HG03460 (cell line): ENCODE measurements at regions not wholly inside any gene's neighbourhood (a gene's known extent, or its start where the extent isn't known, plus 50 kb on each side); places are given as distances from the start of the nearest gene placed in this dataset.
"Not testable (repeated sequence)": the region's sequence is repeated elsewhere in the genome, so short reads cannot be mapped to it uniquely, and the experiment has no call there.

Experiments used
- ATAC-seq: cut with Tn5 transposase; IDR thresholded peaks from one replicate; pipeline ENCODE4 v1.9.1; 2021; ENCODE audit not compliant: unreplicated experiment

DNA sequence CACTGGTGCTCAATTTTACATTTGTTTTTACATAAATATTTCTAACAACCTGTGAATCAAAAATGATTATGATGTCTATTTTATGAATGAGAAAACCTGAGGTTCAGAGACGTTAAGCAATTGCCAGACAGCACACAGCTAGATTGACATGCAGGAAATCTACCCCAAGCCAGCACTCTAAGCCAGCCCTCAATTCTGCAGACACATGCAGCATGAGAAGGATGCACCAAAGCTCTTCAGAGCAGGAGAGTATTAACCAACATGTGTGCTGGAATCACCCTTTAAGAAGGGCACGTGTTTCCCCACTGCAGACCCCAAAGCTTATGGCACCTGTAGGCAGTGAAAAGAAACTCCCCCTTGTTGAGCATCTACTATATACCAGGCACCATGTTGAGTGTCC is 126.1 kb upstream of the ARHGEF3 start:
- ATAC-seq, result no peak

DNA sequence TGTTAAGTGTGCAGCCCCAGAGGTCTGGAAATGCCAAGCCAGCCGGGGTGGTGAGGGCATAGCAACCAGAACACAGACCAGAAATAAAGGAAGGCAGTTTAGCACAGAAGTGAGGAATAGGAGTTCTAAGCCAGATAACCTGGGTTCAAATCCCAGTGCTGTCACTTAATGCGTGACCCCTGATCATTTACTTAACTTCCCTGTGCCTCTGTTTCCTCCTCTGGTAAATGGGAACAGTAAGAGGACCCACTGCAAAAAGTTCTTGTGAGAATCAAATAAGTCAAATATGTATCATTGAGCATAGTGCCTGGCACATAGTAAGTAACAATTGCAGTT is 125.2 kb upstream of the ARHGEF3 start:
- no peak for ATAC-seq

DNA sequence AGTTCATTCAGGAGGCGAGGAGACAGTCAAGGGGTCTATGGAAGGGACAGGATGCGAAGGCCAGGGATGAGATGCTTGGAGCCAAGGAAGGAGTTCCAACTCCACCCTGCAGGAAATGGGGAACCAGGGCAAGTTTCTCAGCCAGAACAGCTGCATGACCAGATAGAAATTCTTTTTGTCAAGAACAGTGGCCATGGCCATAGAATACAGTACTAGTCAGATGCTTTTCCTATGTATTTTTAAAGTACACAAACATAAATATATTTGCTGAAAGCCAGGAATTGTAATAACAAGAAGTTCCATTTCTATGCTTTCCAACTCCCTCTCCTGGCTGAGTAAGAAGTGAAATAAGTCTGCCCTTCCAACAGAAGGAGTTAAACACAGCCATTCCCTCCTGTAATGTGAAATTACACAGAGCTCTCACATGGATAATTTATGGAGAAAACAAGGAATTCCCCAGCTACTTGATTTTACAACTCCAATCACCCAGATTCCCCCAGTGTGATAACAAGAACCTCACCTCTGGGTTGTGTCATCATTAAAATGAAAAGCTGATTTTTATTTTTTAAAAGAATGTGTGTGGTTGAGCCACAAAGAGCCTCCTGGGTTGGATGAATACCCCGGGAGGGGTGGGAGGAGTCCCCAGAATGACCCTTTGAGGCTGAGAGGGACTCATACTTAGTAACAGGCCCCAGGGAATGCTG is 124.6 kb upstream of the ARHGEF3 start:
- ATAC-seq, result no peak

DNA sequence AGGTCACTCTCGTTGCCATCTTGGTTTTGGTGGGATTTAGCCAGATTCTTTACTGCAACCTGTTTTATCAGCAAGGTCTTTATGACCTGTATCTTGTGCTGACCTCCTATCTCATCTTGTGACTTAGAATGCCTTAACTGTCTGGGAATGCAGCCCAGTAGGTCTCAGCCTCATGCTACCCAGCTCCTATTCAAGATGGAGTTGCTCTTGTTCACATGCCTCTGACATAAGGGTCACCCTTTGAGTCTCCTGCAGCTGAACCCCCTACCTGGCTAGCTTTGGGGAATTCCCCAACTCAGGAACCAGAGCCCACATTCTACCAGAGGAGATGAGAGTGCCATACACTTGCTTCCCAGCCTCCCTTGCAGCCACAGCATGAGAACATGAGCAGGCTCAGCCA is 123.0 kb upstream of the ARHGEF3 start:
- not testable (repeated sequence) for ATAC-seq

DNA sequence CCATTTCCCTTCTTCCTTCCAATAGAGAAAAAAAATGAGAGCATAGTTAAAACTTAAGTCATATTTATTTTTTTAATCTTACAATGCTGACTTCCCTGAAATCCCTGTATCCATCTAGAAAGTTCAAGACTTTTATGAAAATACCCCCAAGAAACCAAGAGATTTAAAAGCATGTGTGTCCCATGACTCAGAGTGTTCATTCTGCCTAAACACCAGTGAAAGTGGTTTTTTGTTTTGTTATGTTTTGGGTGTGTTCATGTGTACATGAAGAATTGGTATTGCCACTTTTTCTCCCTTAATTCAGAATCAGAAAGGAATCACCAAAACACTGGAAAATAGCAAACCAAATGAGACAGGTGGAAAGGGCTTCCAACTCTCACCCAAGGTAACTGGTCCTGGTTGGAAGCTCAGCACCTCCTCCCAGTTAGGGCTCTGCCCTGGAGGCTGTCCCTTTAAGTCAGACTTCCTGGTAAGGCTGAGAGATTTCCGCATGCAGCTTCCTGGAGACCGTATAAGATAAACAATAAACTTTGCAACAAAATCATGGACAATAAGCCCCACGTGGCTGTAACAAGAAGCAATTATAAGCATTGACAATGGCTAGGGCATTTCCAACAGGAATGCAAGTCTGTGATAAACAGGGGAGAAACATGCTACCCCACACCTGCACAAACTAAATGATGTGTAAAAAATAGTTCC is 121.9 kb upstream of the ARHGEF3 start:
- no peak for ATAC-seq

DNA sequence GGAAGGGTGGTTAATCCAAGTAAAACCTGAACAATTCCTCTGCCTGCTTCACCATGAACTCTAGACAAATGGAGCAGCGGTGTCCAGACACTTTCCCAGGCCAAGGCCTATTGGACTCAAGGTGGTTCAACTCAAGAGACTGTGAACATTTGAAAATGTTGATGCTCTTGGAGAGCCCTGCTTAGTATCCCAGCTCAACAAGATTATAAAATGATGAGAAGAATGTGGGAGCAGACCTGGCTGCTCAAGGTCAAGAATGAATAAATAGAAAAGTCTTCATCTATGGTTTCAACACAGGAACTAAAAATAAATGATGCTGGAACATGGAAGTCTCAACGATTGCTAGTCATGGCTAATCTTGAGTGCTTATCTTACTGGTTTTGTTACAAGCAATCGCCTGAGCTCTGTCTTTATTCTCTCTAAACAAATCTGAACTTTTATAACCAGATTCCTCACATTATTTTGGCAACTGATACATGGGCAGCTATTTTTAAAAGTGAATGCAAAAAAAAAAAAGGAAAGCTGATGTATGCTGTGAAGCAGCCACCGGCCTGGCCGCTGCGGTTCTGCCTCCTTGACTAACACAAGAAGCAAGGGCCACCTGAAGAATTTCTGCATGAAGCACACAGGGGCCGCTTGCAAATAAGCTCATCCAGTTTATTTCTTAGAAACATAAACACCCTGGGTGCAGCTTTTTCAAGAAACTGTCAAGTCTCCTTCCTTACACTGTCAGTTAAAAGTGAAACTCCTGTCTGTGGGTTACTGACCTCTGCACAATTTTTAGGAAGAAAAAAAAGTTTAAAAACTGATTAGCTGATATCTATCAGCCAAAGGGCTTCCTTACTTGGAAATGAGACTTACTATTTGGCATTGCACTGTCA is 120.1 kb upstream of the ARHGEF3 start:
- ATAC-seq, result no peak

DNA sequence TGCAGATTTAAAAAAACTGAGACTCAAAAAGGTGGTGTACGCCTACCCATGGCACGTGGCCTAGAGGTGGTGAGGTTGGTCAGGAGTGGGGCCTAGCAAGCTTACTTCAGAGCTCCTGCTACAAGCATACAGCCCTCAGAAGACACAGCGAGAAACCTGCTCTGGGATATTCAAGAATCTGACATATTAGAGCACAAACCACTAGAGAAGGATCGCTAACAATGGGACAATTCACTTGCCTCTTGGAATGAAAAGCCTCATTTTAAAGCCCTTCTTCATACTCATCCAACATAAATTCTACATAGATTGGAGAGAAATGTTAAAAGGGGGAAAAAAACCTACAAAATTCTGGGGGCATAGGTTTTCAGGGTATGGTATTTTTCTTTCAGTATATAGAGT is 118.0 kb upstream of the ARHGEF3 start:
- no peak for ATAC-seq

DNA sequence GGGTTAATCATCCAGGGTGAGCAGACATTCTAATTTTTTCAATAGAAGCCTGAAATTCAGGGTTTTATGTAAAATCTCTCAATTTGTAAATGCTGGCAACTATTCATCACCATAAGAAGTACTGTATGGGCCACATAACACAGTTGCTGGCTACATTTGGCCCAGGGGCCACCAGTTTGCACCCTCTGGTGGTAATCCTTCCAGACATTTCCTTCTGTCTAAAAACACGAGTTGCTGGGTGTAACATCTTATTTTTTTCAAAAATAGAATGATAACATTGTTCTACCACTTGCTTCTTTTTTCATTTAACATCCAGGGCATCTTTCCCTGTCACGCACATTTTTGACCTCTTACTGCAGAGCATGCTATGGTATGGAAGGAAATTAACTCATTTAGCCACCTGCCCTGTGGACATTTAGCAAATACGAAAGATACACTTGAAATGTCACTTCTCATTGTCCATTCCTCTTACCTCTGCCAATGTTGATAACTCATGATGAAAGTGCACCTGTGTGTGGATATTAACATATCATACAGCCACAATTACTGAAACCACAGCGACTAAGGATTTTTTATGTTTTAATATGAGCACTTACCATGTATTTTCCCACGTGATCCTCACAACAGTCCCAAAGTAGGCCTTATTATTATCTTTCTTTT is 117.5 kb upstream of the ARHGEF3 start:
- ATAC-seq, result no peak

DNA sequence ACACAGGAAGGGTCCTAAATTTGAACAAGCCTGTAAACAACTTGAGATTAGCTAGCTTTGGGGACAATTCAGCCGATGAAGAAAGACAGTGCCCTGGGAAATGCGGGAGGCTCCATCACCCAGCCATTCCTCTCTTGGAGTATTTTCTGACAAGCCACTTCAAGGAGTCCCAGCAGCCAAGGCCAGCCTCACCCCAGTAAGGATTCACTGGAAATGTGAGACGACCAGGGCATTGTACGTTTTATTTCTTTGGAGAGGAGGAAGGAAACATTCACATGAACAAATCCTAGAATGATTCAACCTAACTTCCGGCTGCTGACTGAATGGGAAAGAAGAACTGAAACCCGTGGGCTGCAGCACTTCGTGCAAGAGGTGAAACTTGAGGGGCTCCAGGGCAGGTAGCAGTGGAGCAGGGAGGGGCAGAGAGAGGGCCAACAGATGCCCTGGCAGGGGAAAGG is 116.4 kb upstream of the ARHGEF3 start:
- ATAC-seq, result peak; percentile 54

DNA sequence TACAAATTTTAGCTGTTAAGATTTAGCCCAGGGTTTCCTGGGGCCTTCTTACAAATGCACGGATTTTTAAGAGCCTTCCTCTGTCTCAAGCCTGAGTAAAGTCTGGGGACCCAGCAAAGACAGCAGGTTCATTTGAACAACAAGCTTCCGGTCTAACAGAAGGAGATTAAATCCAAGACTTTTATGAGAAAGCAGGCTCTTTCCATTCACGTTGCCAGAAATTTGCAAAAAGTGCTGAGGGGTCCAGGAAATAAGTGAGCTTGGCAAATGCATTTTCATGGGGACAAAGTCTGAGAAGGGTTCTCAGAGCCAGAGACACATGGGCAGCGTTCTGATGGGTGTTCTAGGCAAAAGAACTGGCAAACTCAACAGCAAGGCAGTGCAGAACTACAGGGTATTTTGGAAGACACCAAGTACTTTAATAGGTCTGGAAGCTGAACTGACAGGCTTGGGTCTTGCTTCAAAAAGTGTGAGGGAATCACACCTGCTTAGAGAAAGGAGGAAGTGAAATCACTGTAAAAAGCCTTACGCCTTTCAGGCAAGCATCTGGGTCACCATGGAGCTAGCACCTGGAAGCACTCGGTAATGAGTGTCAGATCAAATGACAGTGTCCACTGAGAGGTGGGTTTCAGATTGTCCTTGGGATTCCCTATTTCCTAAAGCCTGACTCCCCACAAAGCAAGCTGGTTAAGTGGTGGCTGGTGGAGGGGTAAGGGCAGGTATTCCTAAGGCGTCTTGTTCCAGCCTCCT is 115.8 kb upstream of the ARHGEF3 start:
- ATAC-seq, result peak; percentile 62

DNA sequence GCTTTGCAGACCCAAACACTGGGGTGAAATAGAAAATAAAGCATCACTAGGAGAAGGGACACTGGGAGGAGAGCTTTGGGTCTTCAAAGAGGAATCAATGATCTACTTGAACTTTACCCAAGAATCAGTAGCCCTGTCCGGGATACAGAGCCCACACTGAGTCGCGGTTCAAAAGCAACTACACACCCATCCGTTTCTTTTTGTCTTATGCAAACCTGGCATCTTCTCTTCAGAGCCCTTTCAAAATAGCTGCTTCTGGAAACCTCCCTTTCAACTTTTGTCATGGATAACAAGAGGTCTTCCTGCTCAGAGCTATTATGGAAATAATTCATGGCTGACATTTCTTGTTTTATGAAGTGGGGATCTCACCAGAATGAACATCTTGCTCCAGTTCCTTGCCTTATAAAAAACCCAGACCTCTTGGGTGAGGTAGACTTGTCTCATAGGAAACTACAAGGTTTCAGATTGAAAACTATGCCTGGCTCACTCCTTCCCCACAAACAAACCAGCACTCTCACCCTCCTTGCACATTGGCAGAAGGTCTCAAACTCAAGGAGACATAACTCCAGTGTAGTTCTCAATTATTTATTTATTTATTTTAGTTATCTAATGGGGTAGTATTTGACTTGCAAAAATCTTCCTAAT is 115.1 kb upstream of the ARHGEF3 start:
- ATAC-seq, result no peak

DNA sequence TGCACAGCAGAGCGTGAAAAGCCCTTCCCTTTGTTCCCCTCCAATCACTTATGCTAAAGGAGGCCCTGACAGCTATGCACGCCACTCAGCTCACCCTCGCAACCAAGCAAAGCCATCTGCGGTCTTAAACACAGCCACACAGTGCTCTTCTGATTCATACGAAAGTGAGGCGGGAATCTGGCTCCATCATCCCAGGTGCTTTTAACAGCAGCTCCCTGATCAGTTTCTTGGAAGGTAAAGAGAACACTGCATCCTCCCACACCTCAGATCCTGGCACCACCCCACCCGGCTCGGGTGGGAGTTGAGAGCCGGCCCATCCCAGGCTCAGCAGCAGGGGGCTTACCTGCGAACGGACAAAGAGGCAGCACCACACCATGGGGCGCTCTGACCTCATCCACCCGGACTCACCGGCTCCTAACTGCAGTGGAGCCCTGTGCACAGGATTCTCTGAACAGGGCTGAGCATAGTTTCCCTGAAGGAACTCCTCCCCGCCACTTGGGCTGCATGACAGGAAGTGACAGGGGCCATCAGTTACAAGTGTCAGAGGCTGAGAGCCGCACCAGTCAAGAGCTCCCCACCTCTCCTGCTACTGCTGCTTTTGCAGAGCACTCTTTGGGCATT is 114.3 kb upstream of the ARHGEF3 start:
- peak; percentile 47 for ATAC-seq

DNA sequence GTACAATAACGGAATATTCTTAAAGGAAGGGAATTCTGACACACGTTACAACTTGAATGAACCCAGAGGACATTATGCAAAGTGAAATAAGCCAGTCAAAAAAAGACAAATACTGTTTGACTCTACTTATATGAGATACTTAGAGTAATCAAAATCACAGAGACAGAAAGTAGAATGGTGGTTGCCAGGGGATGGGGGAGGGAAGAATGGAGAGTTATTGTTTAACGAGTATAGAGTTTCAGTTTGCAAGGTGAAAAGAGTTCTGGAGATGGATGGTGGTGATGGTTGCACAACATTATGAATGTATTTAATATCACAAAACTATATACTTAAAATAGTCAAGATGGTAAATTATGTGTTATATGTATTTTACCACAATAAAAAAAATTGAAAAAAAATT is 112.9 kb upstream of the ARHGEF3 start:
- ATAC-seq, result no peak

DNA sequence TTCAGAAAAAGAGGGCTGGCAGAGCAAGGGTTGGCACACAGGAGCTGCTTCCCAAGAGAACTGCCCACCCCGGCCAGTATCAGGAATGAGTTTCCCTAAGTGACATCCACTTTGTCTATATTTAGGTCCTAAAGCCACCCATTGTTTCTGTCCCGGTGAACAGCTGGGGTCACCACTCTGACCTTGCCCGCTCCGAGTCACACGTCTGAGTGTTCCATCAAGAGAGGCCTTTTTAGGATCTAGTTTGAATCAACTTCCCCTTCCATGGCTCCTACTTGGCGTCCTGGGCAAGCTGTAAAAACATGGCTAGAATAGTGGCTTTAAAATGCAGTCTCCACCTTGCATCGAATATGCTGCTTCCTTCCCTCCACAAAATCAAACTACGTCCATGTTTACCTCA is 109.6 kb upstream of the ARHGEF3 start:
- no peak for ATAC-seq

DNA sequence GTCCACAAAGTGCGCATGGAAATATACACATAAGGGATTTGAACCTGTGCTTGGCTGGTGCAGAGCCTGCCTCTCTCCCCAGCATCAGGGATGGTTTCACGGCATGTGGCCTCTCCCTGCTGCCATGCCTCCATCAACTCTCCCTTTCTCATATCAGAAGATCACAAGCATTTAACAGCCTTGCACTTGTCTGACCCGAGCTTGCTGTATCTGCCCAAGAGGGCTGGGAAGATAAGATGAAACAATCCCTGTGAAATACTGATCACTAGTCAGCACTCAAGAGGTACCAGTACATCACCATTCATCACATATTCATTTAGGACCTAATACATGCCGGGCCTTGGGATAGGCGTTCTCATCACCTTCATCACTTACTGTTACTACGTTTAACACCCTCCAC is 107.6 kb upstream of the ARHGEF3 start:
- no peak for ATAC-seq

DNA sequence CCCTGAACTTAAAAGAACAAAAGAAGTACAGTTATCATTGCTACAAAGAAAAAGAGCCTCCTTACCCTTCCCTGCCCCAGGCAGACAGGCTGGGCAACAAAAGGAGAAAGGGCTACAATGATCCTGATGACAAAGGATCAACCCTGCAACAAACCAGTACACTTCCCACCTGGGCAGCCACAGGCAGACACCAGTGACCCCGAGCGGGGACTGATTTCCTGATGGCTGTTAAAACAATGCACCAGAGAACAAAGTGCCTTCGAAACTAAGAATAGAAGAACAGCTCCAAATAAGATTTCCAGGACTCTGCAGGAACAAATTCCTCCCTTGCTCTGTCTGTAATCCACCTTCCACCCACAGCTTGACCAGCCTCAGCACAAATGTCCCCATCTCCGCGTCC is 106.3 kb upstream of the ARHGEF3 start:
- ATAC-seq, result no peak

DNA sequence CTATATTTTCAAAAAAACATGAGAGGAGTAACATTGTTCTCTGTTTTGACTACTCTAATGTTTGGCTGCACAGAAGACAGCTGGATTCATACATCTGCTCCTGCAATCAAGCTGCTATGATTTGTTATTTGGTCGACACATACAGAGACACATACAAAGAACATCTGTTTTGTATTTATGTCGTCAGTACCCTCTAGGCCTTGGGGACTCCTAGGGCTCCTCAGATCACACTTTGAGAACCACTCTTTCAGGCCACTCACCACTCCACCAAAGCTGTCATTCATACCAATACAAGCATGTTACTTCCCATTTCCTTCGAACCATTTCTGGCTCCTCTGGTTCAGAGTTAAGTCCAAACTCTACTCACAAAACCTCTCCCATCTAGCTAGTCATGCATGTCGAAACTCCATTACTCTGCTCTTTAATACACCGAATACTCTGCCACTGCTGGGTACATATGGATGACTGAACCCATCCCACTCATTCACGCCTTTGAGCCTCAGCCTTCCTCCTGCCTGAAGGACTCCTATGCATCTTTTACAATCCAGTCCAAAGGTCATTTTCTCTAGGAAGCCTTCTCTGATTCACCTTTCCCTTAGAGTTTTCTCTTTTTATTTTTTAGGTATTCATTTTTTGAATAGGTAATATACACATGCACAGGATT is 102.9 kb upstream of the ARHGEF3 start:
- ATAC-seq, result no peak

DNA sequence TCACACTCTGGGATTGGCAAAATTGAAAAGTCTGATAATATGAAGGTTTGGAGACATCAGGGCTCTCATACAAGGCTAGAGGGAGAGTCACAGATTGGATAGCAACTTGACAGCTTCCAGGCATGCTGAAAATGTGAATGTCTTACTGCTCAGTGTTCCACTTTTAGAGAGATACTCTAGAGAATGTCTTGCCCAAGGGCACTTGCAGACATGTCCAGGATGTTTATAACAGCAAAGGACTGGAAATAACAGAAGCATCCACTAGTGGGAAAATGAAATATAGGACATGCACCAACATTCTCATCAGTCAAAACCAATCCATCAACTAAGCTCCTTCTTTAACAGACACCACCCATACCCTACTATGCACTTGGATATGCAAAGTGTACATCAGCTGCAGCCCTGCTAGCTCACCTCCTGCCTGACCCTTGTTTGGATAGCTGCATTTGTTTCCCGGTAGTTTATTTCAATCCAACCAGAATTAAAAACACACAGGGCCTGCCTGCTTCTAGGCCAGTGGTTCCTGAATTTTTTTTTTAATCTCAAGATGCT is 101.6 kb upstream of the ARHGEF3 start:
- ATAC-seq, result no peak
